B cell (primary cell): ENCODE measurements at regions not wholly inside any gene's neighbourhood (a gene's known extent, or its start where the extent isn't known, plus 50 kb on each side); places are given as distances from the start of the nearest gene placed in this dataset.

Experiments used
- ATAC-seq: fragments of 200-7000 bp; cut with Tn5 transposase; one replicate; pipeline ENCODE4 v1.10.0; 2021; ENCODE audit warnings: low read depth, mild to moderate bottlenecking, moderate number of reproducible peaks, moderate library complexity
- CTCF ChIA-PET: fragments of 350-600 bp; sonication (Branson Sonifier 250); formaldehyde crosslinking; loops from one replicate; lab custom pipeline; 2021; ENCODE audit warnings: antibody characterized with exemption, inconsistent platforms; lab: Charles Lee
- POLR2A ChIA-PET: fragments of 350-600 bp; sonication (Branson Sonifier 250); formaldehyde crosslinking; loops from one replicate; lab custom pipeline; 2021; ENCODE audit warnings: antibody characterized with exemption; lab: Charles Lee
- DNase-seq: peaks from one replicate; pipeline ENCODE4 v3.0.0; 2013
- H2AFZ ChIP-seq: 2 replicates; pipeline ENCODE4 v1.6.1; 2012; ENCODE audit warnings: mild to moderate bottlenecking, low read depth, low read length; ENCODE audit not compliant: insufficient read depth, poor library complexity, severe bottlenecking
- H3K27ac ChIP-seq, 2 donors: 1 replicate in 1 of 2; 2 replicates in 1 of 2; pipeline ENCODE4 v1.5.1; 2012 to 2013; ENCODE audit warnings: low read length in 2 of 2, mild to moderate bottlenecking in 2 of 2, moderate library complexity in 1 of 2
- H3K27me3 ChIP-seq, 4 experiments: fragments of 200-600 bp in 1 of 4; sonication (generic) in 1 of 4; replicated peaks in 1 of 4; 1 replicate in 2 of 4; 2 replicates in 2 of 4; pipeline versions ENCODE4 v1.6.1 to v1.7.0; 2013 to 2016; ENCODE audit warnings: low read length in 3 of 4, mild to moderate bottlenecking in 2 of 4, mixed read lengths in 1 of 4, moderate library complexity in 1 of 4; ENCODE audit not compliant: insufficient read depth in 4 of 4, control insufficient read depth in 3 of 4; ENCODE audit errors: control extremely low read depth in 1 of 4
- H3K36me3 ChIP-seq, 2 experiments: replicated peaks in 1 of 2; 1 replicate in 1 of 2; 2 replicates in 1 of 2; pipeline versions ENCODE4 v1.6.1 to v1.7.1; 2013; ENCODE audit warnings: low read length in 1 of 2; ENCODE audit not compliant: insufficient read depth in 2 of 2, control insufficient read depth in 1 of 2; ENCODE audit errors: control extremely low read depth in 1 of 2, extremely low read depth in 1 of 2
- H3K4me1 ChIP-seq, 2 donors: fragments of 200-600 bp in 1 of 2; sonication (generic) in 1 of 2; 1 replicate in 1 of 2; 2 replicates in 1 of 2; pipeline versions ENCODE4 v1.5.1 to v1.6.1; 2013 to 2017; ENCODE audit warnings: low read length in 2 of 2; ENCODE audit not compliant: control insufficient read depth in 2 of 2, insufficient read depth in 2 of 2
- H3K4me2 ChIP-seq: replicated peaks from 2 replicates; pipeline ENCODE3; 2012; ENCODE audit warnings: mild to moderate bottlenecking, low read depth, low read length; ENCODE audit not compliant: poor library complexity, severe bottlenecking
- H3K4me3 ChIP-seq, 5 experiments: fragments of 200-600 bp in 1 of 5; sonication (generic) in 1 of 5; 1 replicate in 3 of 5; 2 replicates in 2 of 5; pipeline versions ENCODE4 v1.5.1 to v1.7.0; 2011 to 2016; ENCODE audit warnings: low read length in 4 of 5, mild to moderate bottlenecking in 4 of 5, low read depth in 2 of 5, control low read depth in 1 of 5, moderate library complexity in 1 of 5; ENCODE audit not compliant: insufficient read depth in 1 of 5; ENCODE audit errors: control extremely low read depth in 1 of 5, extremely low read depth in 1 of 5
- H3K79me2 ChIP-seq: fragments of 200-600 bp; sonication (generic); one replicate; pipeline ENCODE4 v1.6.0; 2016; ENCODE audit warnings: low read length; ENCODE audit not compliant: control insufficient read depth, insufficient read depth
- H3K9ac ChIP-seq: fragments of 200-600 bp; sonication (generic); 2 replicates; pipeline ENCODE4 v1.6.1; 2017; ENCODE audit warnings: mild to moderate bottlenecking, low read length, moderate library complexity
- H3K9me3 ChIP-seq, 3 donors: one replicate each; pipeline versions ENCODE4 v1.6.1 to v1.7.1; 2013; ENCODE audit warnings: low read length in 2 of 3; ENCODE audit not compliant: control insufficient read depth in 2 of 3, insufficient read depth in 1 of 3; ENCODE audit errors: control extremely low read depth in 1 of 3
- H4K20me1 ChIP-seq: 2 replicates; pipeline ENCODE4 v1.6.0; 2012; ENCODE audit warnings: mild to moderate bottlenecking, low read length; ENCODE audit not compliant: insufficient read depth, control insufficient read depth, poor library complexity, severe bottlenecking
- H3K27ac Mint-ChIP-seq: one replicate; pipeline ENCODE4 v1.8.0; 2021; ENCODE audit warnings: mixed read lengths
- H3K27me3 Mint-ChIP-seq: one replicate; pipeline ENCODE4 v1.8.0; 2021; ENCODE audit warnings: mixed read lengths
- H3K4me1 Mint-ChIP-seq: one replicate; pipeline ENCODE4 v1.8.0; 2021; ENCODE audit warnings: mixed read lengths
- H3K4me3 Mint-ChIP-seq: one replicate; pipeline ENCODE4 v1.8.0; 2021; ENCODE audit warnings: mixed read lengths
- H3K9me3 Mint-ChIP-seq: one replicate; pipeline ENCODE4 v1.8.0; 2022; ENCODE audit warnings: mixed read lengths; ENCODE audit not compliant: insufficient read depth
- CTCF ChIP-seq: fragments of 200-600 bp; IDR thresholded peaks from one replicate; pipeline ENCODE4 v1.8.0; 2022; ENCODE audit warnings: antibody characterized with exemption, mild to moderate bottlenecking
- EZH2 ChIP-seq: IDR thresholded peaks from 2 replicates; pipeline ENCODE4 v1.6.1; 2012; ENCODE audit warnings: borderline replicate concordance, low read depth, mild to moderate bottlenecking, moderate library complexity, low read length; ENCODE audit not compliant: insufficient read depth, poor library complexity, severe bottlenecking
- WGBS: methylation state at CpG from one replicate; pipeline ENCODE4 v1.1.5; 2013; ENCODE audit warnings: missing lambda C conversion rate; ENCODE audit not compliant: insufficient coverage; 5-methylcytosine and 5-hydroxymethylcytosine counted together
- intact Hi-C: fragments of 100-400 bp; cut with micrococcal nuclease; formaldehyde crosslinking; loops from one replicate; pipeline ENCODE4 v1.10.0; 2022

- POLR2A ChIA-PET, result no interaction called here
These were observed 1023.1 kb downstream of the SUCLG1 start for GRCh38 chr2:83435989-83436388.

GRCh38 chr2:83420993-83421392 is 1038.1 kb downstream of the SUCLG1 start:
- H3K9ac ChIP-seq, result no peak overlapping the region
- Mint-ChIP-seq H3K27ac (no peak overlapping the region), H3K4me3 (no peak overlapping the region), H3K9me3 (peaks cover 8% of the 10 kb centered on the region), H3K4me1 (no peaks in the 10 kb centered on the region), H3K27me3 (no peaks in the 10 kb centered on the region)
- peaks cover 0 to 9% (median 5%) of the 10 kb centered on the region in 3 donors for H3K9me3 ChIP-seq
- no peak overlapping the region for H3K27ac ChIP-seq
- ChIA-PET POLR2A (no interaction called here), CTCF (no interaction called here)
- H3K4me3 ChIP-seq, result no peak overlapping the region
- no peak for DNase-seq
- no peaks in the 10 kb centered on the region for H3K79me2 ChIP-seq
- no peak for TF ChIP-seq CTCF
- TF ChIP-seq EZH2, result no peak
- no peaks in the 10 kb centered on the region for H3K4me1 ChIP-seq
- ATAC-seq, result no peak
- no CpG with 5 or more reads among the region's 1 CpG for WGBS
- no peaks in the 10 kb centered on the region for H3K36me3 ChIP-seq
- no peaks in the 10 kb centered on the region for H4K20me1 ChIP-seq
- intact Hi-C loops, result no loop called here
- H3K27me3 ChIP-seq, result no peaks in the 10 kb centered on the region
- no peak overlapping the region for H3K4me2 ChIP-seq
- H2AFZ ChIP-seq, result no peak overlapping the region

More at GRCh38 chr2:83435989-83436388, 1023.1 kb downstream of the SUCLG1 start:
- WGBS, result no CpG with 5 or more reads among the region's 2 CpGs
- Mint-ChIP-seq H3K4me1 (no peaks in the 10 kb centered on the region), H3K9me3 (peaks cover 4% of the 10 kb centered on the region), H3K27ac (no peak overlapping the region), H3K27me3 (no peaks in the 10 kb centered on the region), H3K4me3 (no peak overlapping the region)
- intact Hi-C loops, result no loop called here
- CTCF ChIA-PET, result no interaction called here
- Histone ChIP-seq H3K4me3 (no peak overlapping the region), H3K9me3 (no peaks in the 10 kb centered on the region), H3K4me1 (no peaks in the 10 kb centered on the region), H3K4me2 (no peak overlapping the region), H3K36me3 (no peaks in the 10 kb centered on the region), H4K20me1 (no peaks in the 10 kb centered on the region), H3K27me3 (no peaks in the 10 kb centered on the region), H3K27ac (no peak overlapping the region), H2AFZ (no peak overlapping the region), H3K79me2 (no peaks in the 10 kb centered on the region), H3K9ac (no peak overlapping the region)
- no peak for TF ChIP-seq CTCF
- TF ChIP-seq EZH2, result no peak
- no peak for ATAC-seq
- no peak for DNase-seq
